CD4-positive, alpha-beta T cell treated with Interleukin-6 at 100 ng/mL for 8 hours (primary cell): ENCODE measurements at regions not wholly inside any gene's neighbourhood (a gene's known extent, or its start where the extent isn't known, plus 50 kb on each side); places are given as distances from the start of the nearest gene placed in this dataset.

Experiments
- DNase-seq: peaks from one replicate; pipeline ENCODE4 v3.0.0-alpha.2; 2020; ENCODE audit warnings: mixed read lengths, low spot score

DNA sequence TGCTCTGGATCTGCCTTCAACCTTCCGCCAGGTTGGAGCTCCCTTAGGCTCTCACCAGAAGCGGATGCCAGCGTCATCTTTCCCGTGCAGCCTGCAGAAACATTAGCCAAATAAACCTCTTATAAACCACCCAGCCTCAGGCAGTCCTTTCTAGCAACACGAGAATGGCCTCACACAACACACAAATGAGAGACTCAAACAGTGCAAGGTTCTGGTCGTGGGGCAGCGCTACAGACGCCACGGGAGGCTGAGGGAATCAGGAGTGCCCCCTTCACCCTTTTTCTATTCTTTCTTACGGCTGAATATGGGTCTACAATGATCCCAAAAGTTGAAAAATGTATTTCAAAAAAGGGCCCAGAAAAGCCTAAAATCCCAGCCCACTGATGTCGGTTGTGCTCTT is 96.4 kb downstream of the FOXL3 start:
- no peak for DNase-seq

DNA sequence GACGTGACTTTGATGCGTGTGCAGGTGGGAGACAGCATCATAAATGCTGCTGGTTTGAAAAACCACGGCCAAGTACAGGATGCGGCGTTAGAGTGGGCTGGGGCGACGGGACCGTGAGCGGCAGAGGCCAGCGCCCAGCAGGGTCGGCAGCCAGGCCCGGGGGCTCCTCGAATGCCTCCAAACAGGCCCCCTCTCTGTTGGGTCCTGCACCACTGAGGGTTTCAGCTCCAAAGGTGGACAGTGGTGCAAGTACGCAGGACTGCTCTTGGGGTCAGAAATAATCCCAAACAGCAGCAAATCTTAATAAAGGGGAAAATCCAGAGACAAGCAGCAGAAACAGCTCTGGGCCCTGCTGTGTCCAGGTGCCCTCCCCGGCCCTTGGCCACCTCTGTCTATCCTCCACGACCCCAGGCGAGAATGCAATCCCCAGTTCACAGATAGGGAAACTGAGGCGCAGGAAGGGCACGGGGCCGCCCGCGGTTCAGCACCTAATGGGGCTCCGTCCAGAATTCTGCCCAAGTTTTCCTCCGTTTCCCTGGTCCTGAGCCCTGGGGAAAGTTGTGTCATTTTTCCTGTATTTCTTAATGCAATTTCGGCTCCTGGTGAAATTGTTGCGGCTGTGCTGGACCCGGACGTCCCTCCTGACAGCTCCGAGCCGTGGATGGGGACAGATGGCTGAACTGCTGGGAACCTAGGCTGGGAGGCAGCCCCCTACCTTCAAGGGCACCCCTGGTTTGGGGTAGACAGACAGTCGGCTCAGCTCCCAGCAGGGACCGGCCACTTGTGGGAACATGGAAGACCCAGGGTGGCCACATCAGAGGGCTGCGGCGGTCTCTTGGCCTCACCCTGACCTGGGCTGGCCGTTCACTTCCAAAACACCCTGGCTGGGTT is 97.4 kb downstream of the FOXL3 start:
- no peak for DNase-seq

DNA sequence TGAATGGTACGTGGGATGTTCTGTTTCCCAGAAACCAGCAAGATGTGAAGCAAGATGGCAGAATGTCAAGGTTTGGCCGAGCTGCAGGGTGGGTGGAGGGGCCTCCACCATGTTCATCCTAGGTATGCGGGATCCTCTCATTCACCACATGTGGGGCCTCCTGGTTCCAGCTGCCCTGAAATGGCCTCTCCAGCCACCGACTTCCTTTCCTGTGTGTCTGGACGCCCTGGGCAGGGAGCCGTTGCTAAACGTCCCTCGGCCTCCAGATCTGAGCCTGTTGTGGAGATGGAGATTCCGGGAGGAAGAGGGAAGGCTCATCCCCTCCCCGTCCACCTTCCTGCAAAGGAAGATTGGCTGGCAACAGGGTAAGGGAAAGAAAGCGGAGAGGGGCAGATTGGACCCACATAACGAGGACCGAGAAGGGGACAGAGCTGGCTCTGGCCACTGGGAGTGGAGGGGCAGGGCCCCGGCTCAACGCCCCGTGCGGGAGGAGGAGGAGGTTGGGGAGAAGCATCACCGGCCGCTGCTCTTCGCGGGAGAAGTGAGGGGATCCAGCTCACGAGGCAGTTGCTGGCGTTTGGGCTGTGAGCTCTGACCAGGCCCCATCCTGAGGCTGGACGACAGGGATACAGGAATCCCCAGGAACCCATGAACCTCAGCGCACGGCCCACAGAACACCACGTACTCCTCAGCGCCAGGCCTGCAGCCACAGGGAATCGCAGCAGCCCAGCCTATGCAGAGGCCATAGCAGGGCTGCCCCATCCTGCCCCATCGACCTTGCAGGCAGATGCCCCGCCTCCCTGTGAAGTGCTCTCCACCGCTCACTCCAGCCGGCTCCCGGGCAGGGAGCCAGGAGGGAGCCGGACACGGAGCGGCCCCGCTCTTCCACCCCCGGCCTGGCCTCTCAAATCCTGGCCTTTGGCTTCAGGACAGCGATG is 98.3 kb downstream of the FOXL3 start:
- no peak for DNase-seq

DNA sequence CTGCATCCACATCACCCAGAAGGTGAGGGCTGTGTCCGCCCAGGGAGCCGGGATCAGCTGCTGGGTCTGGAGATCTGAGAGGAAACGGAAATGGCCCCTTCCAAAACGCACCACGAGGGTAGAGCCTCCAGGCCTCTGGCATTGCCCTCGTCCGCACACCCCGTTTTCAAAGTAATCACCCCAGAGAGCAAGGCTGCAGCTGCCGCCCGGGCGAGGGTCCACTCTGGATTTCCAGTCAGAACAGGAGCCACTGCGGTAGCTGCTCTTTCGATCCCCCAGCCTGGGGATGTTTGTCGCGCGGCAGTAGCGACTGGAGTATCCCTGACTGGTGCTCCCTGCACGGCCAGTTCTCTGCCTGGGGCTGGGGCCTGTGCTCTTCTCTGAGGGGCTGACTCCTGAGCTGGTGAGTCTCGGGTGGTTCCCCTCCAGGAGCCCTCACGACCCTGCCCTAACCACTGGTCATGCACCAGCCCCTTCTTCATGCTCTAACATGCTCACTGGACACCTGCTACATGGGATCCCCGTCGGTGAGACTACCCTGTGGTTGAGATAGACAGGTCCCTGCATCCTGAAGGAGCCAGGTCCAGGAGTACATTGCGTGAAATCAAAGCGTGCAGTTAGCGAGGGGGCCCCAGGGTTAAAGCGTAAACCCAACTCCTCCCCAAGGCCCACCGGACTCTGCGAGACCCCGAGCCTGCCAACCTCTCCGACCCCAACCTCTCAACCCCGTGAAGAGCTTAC is 99.2 kb downstream of the FOXL3 start:
- no peak for DNase-seq

DNA sequence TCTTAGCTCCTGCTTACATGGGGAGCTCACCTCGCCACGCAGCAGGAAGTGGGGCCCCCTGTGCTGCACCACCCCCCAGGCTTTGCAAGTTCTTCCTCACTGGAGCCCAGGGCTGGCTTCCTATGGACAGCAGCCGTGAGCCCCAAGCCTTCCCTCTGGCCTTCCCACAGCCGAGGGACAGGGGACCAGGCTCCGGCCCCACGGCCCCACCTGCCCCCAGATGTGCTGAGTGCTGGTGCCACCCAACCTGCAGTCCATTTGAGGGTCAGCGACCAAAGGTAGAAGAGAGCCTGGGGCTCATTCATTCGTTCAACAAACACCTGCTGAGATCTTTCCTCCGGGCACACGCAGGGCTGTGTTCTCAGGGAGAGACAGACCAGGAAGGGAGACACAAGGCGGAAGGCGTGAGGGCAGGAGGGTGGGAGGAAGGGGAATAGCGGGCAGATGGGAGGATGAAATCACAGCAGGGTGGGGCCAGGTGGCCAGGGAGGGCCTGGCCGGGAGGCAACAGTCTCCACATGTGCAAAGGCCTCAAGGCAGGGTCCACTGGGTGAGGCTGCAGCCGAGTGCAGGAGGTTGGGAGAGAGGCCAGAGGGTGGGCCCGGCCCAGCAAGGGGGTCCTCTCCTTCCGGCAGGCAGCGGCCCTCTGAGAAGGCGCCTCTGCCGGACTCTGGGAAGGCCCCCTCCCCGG is 100.1 kb downstream of the FOXL3 start:
- no peak for DNase-seq

DNA sequence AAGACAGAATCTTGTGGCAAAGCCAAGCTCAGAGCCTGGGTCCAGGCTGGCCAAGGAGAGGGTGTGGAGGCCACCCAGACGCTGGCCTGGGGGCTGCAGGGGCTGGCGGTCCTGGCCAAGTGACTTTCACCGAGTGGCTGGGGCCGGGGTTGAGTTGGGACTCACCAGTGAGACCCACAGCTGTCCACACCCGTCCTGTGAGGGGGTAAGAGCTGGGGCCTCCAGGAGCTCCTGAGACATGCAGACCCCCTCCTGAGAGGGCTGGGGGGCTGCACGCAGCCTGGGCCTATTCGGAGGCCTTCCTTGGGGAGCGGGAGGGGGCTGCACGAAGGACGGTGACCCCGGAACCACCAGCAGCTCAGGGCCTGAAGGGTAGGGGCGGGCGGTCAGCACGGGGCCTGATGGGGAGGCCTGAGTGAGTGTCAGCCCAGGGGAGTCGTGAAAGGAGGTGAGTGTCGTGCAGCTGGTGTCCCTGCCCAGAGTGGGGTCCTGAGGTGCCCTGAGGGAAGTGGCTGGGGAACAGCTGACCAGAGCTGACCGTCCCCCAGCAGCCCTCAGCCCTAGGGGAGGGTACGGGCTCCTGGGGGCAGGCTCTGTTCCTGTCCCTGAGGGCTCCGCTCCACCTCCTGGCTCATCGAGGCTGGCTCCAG is 100.9 kb downstream of the FOXL3 start:
- DNase-seq = no peak

DNA sequence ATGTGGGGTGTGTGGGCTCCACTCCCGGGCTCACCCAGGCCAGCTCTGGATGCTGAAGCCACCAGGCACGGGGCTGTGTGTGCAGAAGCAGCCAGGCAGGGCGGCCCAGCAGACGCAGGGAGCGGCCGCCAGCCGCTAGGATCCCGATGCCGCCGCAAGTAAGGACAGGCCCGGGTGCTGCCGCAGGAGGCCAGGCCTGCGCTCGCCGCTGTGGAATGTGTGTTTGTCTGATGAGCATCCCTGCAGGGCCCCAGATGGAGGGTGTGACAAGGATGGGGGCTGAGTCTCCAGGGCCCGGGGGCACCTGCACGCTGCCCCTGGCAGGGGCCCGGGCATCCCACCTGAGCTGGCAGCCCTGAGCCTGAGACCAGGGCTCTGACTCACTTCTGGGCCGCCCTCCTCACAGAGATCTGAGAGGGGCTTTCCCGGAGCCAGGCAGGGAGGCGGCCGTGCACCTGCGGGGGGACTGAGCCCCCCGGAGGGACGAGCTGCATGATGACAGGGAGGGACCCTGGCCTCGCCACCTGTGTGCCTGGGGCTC is 101.5 kb downstream of the FOXL3 start:
- no peak for DNase-seq

DNA sequence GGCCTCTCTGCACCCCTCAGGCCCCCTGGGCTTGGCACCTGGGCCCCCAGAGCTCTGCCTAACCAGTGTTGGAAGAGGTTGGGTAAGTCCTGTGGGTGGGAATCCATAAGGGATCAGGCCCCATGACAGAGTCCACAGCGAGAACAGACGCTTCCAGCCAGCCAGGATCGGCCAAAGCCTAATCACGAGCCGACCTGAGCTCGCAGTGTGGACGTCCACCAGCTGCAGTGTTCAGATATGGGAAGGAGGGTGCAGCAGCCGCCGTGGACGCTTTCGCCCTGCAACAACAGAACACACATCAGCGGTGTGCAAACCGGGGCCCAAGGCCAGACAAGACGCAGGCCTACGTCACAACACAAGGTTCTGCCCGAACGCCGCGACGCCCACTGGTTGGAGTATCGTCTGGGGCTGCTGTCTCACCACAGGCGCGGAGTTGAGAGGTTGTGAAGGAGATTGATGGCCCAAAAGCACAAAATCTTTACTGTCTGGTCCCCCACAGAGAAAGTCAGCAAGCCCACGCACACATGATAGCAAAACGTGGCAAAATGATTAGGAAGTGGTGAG is 102.1 kb downstream of the FOXL3 start:
- DNase-seq = no peak

DNA sequence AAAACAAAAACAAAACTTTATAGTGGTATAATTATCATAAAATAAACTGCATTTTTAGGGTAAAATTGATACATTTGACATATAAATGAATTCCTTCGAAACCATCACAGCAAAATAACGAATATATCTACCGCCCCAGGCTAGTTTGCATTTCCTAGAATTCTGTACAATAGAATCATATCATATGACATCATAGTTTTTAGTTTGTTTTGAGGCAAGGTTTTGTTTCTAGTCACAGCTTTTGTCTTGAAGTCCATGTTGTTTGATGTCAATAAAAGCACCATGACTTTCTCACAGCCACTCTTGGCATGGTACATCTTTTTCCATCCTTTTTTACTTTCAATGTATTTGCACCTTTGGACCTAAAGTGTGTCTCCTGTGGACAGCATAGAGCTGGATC is 102.9 kb downstream of the FOXL3 start:
- no peak for DNase-seq

DNA sequence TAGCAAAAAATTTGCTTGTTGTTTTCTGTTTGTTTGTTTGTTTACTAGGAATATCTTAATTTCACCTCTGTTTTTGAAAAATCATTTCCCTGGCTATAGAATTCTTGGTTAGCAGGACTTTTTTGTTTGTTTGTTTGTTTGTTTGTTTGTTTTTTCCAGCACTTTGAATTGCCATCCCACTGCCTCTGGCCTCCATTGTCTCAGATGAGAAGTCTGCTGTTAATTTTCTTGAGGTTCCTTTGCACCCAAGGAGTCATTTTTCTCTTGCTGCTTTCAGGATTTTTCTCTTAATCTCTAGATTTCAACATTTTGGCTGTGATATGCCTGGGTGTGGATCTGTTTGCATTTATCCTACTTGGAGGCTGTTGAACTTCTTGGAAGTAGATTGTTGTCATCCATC is 105.7 kb downstream of the FOXL3 start:
- DNase-seq = no peak

DNA sequence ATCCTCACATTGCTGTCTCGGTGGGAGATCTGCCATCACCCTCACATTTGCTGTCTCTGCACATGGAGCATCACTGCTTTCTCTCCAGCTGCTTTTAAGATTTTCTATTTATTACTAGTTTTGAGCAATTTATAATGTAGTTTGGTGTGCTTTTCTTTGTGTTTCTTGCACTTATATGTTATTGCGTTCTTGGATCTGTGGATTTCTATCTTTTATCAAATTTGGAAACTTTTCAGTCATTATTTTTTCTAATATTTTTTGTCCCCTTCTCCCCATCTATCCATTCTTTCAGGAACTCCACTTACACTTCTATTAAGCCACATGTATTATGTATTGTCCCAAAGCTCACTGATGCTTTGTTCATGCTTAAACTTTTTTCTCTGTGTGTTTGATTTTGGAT is 108.9 kb downstream of the FOXL3 start:
- no peak for DNase-seq

DNA sequence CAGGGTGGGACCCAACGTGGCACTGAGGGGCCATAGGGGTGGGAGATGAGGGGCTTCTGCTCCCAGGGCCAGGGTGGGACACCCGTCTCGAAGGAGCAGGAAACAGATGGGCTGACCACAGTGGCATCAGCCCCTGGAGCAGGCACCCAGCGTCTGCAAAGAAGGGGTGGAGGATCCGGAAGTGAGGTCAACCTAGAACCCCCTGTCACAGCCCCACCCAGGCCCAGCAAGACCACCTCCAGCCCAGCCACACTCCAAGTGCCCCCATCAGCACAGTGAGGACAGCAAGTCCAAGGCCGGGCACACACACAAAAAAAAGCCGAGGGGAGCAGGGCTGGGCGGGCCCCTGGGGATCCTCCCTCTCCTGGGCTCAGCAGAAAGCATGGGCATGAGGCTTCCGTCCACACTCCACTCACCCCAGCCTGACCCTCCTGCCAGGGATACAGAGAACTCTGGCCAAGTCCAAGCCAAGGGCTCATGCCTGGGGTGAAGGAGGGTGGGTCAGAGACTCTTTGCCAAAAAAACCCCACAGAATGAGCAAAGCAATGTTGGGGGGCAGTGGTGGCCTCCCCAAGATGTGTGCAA is 111.0 kb downstream of the FOXL3 start:
- no peak for DNase-seq

DNA sequence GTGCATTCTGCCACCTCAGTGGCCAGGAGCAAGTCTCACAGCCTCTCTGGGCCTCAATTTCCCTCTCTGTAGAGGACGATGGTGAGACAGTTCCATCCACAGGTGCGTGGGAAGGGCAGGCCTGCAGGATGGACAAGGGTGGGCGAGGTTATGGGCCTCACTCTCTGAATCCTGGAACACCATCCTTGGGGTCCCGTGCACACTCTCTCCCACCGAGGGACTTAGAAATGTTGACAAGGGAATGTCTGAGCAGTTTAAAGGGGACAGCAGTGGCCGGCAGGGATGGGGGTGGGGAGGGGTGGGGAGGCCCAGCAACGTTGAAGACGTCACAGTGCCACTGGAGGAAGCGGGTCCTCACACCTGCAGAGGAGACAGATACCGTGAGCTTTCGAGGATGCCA is 111.5 kb downstream of the FOXL3 start:
- no peak for DNase-seq

DNA sequence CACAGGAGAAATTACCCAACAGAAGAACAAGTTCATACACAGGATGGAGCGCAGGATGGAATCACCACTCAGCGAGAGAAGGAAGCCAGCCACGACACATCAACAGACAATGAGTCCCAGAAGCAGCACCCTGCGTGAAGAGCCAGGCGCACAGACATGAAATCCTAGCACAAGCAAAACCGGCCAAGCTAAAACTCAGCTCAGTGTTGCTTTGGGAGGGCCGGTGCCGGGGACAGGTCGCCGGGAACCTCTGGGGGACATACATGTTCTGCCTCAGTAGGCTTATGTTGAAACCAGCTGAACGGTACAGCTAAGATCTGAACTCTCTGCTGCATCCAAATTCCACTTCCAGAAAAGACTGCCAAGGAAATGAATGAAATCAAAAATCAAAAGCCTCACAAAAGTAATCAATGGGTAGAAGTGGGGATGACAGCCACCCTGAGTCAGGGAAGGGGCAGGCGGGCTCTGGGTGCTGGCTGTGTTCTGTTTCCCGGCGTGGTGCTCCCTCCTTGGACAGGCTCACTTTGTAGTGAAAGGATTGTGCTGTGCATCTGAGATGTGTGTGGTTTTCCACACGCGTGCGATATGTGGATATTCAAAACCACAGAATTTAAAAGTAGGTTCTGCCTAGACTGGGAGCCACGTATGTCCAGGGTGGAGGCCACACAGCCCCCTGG is 114.7 kb downstream of the PDGFA start:
- no peak for DNase-seq

DNA sequence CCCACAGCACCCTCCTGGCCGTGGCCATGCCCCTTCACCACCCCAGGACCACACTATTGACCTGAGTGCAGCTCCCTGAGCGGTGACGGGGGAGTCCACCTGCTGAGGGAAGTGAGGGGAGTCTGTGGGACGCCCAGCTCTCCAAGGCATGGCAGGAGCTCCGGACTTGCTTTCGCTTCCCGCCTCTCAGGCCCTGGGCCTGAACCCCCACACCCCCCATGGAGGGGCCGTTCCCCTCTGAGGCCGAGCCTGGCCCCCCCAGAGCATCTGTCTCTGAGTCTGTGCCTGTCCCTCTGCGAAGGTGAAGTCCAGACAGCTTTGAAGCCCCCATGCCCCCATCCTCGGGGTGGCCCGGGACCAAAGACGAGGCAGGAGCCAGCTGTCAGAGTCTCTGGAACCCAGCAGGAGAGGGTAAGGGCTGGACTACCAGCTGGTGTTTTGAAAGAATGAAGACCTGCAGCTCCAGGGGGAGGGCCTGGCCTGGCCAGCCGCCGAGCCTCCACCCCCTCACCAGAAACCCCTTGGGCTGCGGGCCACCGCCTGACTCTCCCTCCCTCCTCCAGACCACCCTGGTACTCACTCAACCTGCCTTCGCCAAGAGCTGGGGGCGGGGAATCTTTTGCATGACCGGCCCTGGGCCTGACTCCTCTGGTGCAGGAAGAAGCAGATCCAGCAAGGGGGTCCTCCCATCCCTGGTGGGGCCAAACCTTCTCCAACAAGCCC is 114.0 kb downstream of the PDGFA start:
- no peak for DNase-seq

DNA sequence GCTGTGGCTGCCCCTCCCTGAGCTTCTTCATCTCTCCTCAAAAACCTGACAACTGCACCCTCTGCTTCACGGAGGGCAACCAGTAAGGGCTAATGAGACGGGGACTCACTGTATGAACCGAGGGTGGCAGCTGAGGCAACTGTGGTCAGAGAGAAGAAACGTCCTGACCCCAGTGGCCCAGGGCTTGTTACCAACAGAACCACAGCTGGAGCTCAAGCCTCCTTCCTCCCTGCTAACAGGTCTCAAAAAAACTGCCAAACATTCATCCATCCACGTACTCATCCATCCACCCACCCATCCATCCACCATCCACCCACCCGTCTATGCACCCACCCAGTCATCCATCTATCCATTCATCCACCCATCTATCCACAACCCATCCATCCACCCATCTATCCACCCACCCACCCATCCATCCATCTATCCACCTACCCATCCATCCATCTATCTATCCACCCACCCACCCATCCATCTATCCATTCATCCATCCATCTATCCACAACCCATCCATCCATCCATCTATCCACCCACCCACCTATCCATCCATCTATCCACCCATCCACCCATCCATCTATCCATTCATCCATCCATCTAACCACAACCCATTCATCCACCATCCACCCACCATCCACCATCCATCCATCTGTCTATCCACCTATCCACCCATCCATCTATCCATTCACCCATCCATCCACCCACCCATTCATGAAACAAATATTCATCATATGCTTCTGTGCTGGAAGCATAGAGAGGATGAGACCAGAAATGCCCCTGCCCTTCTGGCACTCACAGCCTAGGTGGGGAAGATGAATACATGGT is 111.7 kb downstream of the PDGFA start:
- no peak for DNase-seq

DNA sequence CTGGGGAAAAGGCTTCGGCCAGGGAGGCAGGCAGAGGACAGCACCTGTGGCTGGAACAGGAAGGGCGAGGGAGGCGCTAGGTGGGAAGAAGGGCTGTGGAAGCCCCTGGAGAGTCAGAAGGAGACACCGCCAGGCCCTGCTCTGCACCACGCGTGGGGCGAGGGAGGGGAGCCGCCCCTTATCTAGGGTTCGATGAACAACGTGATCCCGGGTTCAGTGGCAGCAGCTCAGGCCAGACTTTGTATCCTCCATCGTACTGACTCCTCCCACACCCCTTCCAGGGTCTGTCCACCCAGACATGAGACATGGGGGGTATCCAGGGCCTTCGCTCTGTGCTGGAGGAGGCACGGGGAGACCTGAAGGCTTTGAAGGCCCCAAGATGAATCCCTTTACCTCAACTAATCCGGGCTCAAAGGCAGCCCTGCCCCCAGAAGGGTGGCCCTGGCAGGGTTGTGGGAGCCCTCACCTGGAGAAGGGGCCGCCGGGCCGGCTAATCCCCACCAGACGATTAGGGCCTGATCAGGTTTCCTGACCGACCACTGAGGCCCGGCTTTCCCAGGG is 110.8 kb downstream of the PDGFA start:
- DNase-seq = no peak
